ENCODE measurements at regions not wholly inside any gene's neighbourhood (a gene's known extent, or its start where the extent isn't known, plus 50 kb on each side); places are given as distances from the start of the nearest gene placed in this dataset.
"Not testable (repeated sequence)": the region's sequence is repeated elsewhere in the genome, so short reads cannot be mapped to it uniquely, and the experiment has no call there.

GRCh38 chrX:122092978-122093377 lies 1045.6 kb downstream of the GLUD2 start:
- no peak for DNase-seq

DNA sequence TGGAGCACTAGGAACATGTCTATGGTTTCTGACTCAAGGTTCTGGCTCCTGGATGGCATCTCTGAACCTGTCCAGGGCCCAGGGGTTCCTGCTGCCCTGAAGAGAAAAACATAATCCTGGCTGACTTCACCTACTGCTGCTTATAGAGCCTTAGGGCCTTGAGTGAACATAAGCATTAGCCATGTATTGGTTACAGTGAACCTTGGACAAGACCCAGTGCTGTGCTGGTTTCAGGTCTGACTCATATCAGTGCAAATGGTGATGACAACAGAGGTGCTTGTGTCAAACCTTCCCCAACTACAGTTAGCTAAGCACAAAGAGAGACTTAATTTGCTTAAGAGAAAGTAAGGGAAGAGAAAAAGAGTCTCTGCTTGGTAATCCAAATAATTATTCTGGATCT lies 1047.2 kb downstream of the GLUD2 start:
- no peak for DNase-seq

DNA sequence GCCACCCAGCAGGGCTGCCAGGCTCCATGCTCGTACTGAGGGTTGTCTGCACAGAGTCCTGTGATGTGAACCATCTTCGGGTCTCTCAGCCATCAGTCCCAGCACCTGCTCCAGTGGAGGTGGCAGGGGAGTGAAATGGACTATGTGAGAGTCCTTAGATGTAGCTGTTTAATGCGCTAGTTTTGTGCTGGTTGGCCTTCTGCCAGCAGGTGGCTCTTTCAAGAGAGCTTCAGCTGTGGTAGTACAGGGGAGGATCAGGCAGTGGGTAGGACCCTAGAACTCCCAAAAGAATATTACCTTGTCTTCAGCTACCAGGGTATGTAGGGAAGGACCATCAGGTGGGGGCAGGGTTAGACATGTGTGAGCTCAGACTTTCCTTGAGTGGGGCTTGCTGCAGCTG lies 1066.0 kb downstream of the GLUD2 start:
- no peak for DNase-seq

GRCh38 chrX:122113896-122114295 lies 1066.5 kb downstream of the GLUD2 start:
- no peak for DNase-seq

DNA sequence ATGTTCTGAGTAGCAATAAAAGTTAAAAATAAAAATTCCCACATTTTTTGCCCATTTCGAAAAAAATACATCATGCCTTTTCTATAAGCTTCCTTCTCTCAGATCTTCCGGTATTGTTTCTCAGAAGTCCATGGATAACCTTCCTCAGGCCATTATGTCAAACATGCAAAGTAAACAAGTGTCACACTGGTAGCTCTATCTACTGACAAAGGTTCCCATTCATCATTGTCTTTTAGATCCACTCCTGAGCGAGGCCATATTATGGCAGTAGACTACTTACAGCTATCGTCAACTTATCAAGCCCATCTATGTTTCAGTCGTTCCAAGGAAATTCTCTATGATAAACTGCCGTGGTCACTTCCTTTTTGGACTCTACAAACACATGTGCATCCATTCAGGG lies 1068.2 kb downstream of the GLUD2 start:
- DNase-seq: no peak

- no peak for DNase-seq
These were observed 1064.7 kb upstream of the GRIA3 start for GRCh38 chrX:122119361-122119760.

GRCh38 chrX:122122274-122122673 lies 1061.8 kb upstream of the GRIA3 start:
- DNase-seq: no peak

- no peak for DNase-seq
These were observed 1050.6 kb upstream of the GRIA3 start for GRCh38 chrX:122133478-122133877.

- no peak for DNase-seq
These were observed 1049.8 kb upstream of the GRIA3 start for GRCh38 chrX:122134291-122134690.

- DNase-seq: no peak
These were observed 1049.0 kb upstream of the GRIA3 start for GRCh38 chrX:122135070-122135469.

DNA sequence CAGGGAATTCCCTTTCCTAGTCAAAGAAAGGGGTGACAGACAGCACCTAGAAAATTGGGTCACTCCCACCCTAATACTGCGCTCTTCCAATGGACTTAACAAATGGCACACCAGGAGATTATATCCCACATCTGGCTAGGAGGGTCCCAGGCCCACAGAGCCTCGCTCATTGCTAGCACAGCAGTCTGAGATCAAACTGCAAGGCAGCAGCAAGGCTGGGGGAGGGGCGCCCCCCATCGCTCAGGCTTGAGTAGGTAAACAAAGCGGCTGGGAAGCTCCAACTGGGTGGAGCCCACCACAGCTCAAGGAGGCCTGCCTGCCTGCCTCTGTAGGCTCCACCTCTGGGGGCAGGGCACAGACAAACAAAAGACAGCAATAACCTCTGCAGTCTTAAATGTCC lies 1043.9 kb upstream of the GRIA3 start:
- not testable (repeated sequence) for DNase-seq

DNA sequence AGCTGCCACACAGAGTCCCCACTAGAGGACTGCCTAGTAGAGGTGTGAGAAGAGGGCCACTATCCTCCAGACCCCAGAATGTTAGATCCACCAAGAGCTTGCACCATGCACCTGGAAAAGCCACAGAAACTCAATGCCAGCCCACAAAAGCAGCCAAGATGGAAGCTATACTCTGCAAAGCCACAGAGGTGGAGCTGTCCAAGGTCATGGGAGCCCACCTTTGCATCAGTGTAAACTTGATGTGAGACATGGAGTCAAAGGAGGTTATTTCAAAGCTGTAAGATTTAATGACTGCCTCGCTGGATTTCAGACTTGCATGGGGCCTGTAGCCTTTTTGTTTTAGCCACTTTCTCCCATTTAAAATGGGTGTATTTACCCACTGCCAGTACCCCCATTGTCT lies 1030.1 kb upstream of the GRIA3 start:
- DNase-seq: no peak

DNA sequence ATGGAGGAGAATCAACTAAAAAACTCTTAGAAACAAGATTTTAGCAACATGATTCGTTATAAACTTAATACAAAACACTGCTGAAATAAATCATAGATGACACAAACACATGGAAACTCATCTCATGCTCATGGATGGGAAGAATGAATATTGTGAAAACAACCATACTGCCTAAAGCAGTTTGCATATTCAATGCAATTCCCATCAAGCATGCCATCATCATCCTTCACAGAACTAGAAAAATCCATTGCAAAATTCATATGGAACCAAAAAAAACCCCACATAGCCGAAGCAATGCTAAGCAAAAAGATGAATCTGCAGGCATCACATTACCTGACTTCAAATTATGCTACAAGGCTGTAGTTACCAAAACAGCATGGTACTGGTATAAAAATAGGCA lies 1015.8 kb upstream of the GRIA3 start:
- DNase-seq: no peak

GRCh38 chrX:122184791-122185190 lies 999.3 kb upstream of the GRIA3 start:
- DNase-seq: no peak

DNA sequence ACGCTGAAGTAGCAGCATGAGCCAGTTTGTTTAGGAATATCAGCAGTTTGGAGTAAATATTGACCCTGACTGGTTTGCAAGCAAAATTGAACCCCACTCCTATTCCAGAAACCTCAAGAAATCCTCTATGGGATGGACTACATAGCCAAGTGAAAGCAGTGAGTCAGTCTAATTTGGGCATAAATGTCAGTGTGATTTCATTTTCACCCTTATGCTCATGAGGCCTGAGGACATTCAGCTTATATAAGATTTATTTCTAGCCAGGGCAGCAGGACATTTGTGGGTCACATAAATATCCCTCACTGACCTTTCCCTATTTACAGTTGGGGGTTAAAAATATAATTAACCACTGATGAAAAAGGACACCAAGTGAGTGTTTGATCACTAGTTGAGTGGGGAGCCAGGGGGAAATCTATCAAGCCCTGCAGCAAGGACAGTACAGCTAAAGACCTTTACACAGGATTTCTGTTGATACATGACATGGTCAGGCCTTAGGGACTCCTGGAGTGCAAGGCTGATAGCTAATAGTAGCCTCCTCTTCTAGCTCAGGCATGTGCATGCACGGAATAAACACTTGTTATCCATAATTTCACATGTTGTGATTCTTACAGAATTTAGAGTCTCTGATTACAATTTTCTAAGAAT lies 996.9 kb upstream of the GRIA3 start:
- no peak for DNase-seq

DNA sequence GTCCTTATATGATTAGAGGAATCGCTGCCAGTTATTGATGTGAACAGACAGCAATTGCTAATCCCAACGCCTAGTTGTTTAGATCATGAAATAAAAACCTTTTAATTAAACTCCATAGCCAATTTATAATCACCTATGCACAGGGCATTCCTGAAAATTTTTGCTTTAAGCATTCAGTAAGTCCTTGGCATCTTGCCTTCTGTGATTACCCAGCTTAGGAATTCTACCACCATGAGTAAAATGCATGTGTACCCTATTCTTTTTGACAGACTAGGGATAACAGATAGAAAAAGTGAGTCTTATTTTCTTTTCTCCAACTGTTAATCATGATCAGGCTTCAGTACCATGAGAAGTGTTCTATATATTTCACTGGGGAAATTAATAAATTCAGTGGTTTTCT lies 995.3 kb upstream of the GRIA3 start:
- DNase-seq: no peak

GRCh38 chrX:122196343-122196742 lies 987.7 kb upstream of the GRIA3 start:
- no peak for DNase-seq

GRCh38 chrX:122203399-122203798 lies 980.7 kb upstream of the GRIA3 start:
- DNase-seq: no peak

DNA sequence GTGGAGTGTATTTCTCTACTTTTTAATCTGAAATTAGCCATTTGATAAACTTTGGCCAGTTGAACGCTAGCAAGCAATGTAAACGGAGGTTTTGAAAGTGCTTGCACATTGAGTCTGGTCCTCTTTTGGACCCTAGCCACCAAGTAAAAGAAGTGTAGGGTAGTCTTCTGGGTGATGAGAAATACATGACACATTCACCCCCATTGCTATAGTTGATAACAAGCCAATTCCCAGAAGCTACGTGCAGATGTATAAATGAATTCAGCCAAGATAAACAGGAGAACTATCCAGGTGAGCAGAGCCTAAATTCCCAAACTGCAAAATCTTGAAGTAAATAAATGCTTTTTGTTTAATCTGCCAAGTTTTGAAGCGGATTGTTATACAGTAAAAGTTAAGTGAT lies 965.4 kb upstream of the GRIA3 start:
- DNase-seq: no peak

DNA sequence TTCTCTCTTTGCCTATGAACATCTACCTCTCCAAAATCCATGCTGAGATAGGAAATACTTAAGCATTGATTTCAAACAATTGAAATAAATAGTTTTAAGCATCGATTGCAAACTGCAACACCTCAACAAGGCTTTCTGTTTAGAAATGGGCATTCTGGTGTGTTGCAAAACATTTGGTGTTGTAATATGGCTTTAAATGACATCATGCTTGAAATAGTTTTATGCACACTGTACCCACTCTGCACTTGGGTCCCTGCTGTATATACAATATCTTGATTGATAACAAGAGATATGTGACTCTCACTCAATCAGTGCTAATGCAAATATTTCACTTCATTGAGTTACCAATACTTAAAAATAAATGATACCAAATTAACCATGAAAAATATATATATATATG lies 964.9 kb upstream of the GRIA3 start:
- DNase-seq: no peak

GRCh38 chrX:122219735-122220134 lies 964.3 kb upstream of the GRIA3 start:
- DNase-seq: no peak

DNA sequence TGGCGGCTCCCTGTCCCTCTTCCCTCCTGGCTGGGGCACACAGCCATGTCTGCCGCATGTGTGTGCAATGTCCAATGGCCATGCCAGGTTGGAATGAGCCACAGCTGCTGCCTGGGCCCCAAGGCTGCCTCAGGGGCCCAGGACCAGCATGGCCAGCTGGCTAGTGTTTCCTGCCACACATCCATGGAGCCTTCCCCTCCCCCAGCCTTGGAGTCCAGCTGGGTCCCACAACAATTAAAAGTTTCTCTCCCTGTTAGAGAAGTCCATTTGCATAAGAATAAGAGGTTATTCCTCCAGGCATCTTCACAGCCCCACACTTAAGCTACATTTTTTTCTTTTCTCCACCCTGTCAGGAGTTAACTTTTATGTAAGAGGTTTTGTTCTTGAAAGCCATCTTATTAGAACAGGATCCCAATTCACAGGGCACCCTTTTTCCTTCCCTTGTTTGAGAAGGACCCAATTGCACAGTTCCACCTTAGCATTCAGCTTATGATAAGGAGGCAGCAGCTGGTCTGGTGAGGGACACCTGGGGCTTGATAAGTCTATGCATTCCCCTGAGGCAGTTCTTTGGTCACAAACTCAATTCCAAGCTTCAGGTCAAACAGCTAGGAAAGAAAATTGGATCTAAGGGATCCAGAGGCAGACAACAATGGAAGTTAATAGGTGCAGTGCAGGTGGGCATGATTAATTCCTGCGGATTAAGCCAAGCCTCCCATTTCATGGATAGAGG lies 963.3 kb upstream of the GRIA3 start:
- no peak for DNase-seq

DNA sequence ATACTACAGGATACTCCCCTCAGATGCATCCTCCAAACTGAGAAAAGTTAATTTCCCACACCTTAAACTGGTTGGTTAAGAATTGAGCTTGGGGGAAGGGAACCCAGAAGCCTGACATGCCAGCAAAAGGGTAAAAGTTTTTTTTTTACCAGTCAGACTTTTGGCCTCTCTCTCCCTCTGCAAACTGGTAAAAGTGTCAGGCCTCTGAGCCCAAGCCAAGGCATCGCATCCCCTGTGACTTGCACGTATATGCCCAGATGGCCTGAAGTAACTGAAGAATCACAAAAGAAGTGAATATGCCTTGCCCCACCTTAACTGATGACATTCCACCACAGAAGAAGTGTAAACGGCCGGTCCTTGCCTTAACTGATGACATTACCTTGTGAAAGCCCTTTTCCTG lies 962.3 kb upstream of the GRIA3 start:
- DNase-seq: not testable (repeated sequence)

DNA sequence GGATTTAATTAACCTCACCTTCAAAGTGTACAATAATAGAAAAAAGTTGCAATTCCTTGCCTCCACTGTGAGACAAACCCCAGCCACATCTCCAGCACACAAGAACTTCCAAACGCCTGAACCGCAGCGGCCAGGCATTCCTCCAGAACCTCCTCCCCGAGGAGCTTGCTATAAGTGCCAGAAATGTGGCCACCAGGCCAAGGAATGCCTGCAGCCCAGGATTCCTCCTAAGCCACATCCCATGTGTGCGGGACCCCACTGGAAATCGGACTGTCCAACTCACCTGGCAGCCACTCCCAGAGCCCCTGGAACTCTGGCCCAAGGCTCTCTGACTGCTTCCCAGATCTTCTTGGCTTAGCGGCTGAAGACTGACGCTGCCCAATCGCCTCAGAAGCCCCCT lies 959.9 kb upstream of the GRIA3 start:
- not testable (repeated sequence) for DNase-seq

DNA sequence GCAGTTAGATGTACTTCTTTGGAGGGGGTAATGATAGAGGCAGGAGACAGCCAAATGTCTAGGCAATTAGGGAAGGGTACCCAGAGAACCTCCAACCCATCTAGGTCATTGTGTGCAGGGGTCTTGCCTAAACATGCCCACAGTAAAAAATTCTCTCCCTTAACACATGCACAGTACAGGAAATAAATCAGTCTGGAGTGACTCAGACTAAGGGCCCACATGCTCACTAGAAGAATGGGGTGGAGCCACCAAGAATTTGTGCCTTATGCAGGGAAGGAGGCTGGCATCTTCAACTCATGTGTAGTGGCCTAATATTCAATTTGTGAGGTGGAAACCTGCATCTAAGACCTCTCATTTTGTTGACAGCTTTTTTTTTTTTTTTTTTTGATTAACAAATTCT lies 945.3 kb upstream of the GRIA3 start:
- DNase-seq: no peak
